NB4 (cell line): ENCODE measurements at regions not wholly inside any gene's neighbourhood (a gene's known extent, or its start where the extent isn't known, plus 50 kb on each side); places are given as distances from the start of the nearest gene placed in this dataset.
"Not testable (repeated sequence)": the region's sequence is repeated elsewhere in the genome, so short reads cannot be mapped to it uniquely, and the experiment has no call there.

Source experiments
- DNase-seq: peaks from one replicate; pipeline ENCODE4 v3.0.0; 2010; ENCODE audit warnings: low read depth
- H3K4me3 ChIP-seq: one replicate; pipeline ENCODE4 v1.5.1; 2011; ENCODE audit warnings: mild to moderate bottlenecking, low read depth, low read length, moderate library complexity
- CTCF ChIP-seq: IDR thresholded peaks from one replicate; pipeline ENCODE4 v1.5.1; 2012; ENCODE audit warnings: low read depth, low read length
- MYC ChIP-seq: IDR thresholded peaks from 2 replicates; pipeline ENCODE4 v1.6.1; 2011; ENCODE audit warnings: low read depth, low read length
- POLR2A ChIP-seq: IDR thresholded peaks from 2 replicates; pipeline ENCODE4 v1.6.1; 2011; ENCODE audit warnings: mild to moderate bottlenecking; ENCODE audit not compliant: insufficient read length; ENCODE audit errors: extremely low read depth
- TF ChIP-seq, protein P1 (sequence below): IDR thresholded peaks from 2 replicates; pipeline ENCODE4 v1.6.1; 2011; ENCODE audit warnings: low read depth, low read length

- peak overlapping the region; percentile 19 for H3K4me3 ChIP-seq
- TF ChIP-seq, protein P1, sequence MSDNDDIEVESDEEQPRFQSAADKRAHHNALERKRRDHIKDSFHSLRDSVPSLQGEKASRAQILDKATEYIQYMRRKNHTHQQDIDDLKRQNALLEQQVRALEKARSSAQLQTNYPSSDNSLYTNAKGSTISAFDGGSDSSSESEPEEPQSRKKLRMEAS = no peak
- TF ChIP-seq CTCF = no peak
- no peak for TF ChIP-seq MYC
- TF ChIP-seq POLR2A = no peak
- DNase-seq = peak; percentile 62
These were observed 56.2 kb upstream of the RASAL2 start for GRCh38 chr1:178037510-178038253.

GRCh38 chr1:178038372-178038771 lies 55.5 kb upstream of the RASAL2 start:
- DNase-seq = no peak
- H3K4me3 ChIP-seq = peak overlapping the region; percentile 19
- TF ChIP-seq, protein P1 = no peak
- TF ChIP-seq POLR2A (no peak), CTCF (no peak), MYC (no peak)

DNA sequence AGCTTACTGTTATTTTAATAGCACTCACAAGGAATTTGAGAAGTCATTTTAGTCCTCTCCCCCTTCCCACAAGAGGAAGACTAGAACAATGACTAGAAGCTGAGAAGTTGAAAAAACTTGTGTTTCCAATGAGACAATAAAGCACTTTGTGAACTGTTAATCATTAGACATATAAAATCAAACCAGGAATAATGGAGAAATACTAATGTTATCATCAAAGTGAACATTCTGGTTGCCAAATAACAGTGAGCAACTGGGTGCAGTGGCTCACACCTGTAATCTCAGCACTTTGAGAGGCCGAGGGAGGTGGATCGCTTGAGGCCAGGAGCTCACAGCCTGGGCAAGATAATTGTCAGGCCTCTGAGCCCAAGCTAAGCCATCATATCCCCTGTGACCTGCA lies 54.0 kb upstream of the RASAL2 start:
- DNase-seq = no peak
- TF ChIP-seq, protein P1 = no peak
- TF ChIP-seq MYC = no peak
- TF ChIP-seq CTCF = no peak
- no peak for TF ChIP-seq POLR2A

DNA sequence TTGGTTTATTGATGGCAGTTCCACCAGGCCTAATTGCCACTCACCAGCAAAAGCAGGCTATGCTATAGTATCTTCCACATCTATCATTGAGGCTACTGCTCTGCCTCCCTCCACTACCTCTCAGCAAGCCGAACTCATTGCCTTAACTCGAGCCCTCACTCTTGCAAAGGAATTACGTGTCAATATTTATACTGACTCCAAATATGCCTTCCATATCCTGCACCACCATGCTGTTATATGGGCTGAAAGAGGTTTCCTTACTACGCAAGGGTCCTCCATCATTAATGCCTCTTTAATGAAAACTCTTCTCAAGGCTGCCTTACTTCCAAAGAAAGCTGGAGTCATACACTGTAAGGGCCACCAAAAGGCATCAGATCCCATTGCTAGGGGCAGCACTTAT lies 50.0 kb upstream of the RASAL2 start:
- H3K4me3 ChIP-seq, DNase-seq: not testable (repeated sequence)

More for the DNA sequence above, 54.0 kb upstream of the RASAL2 start:
- no peak overlapping the region for H3K4me3 ChIP-seq
